HepG2 (cell line): ENCODE measurements at regions not wholly inside any gene's neighbourhood (a gene's known extent, or its start where the extent isn't known, plus 50 kb on each side); places are given as distances from the start of the nearest gene placed in this dataset.

Experiments
- CBX1 ChIP-seq: IDR thresholded peaks from one replicate; pipeline ENCODE4 v1.6.1; 2016; ENCODE audit warnings: antibody characterized with exemption, low read depth
- HOXA5 ChIP-seq: sonication (generic); formaldehyde crosslinking; IDR thresholded peaks from 2 replicates; pipeline ENCODE4 v1.4.0; 2020; ENCODE audit warnings: missing genetic modification reagents
- KLF13 ChIP-seq: sonication (generic); formaldehyde crosslinking; IDR thresholded peaks from 2 replicates; pipeline ENCODE4 v1.4.0; 2020; ENCODE audit warnings: mild to moderate bottlenecking, missing genetic modification reagents
- LRRFIP1 ChIP-seq: sonication (generic); formaldehyde crosslinking; conservative IDR thresholded peaks from 2 replicates; pipeline ENCODE4 v1.4.0; 2020; ENCODE audit warnings: missing genetic modification reagents
- MIXL1 ChIP-seq: IDR thresholded peaks from 2 replicates; pipeline ENCODE4 v1.6.1; 2016
- MXD1 ChIP-seq: sonication (generic); formaldehyde crosslinking; IDR thresholded peaks from 2 replicates; pipeline ENCODE4 v1.4.0; 2020; ENCODE audit warnings: mild to moderate bottlenecking, missing genetic modification reagents
- NFKB2 ChIP-seq: sonication (generic); formaldehyde crosslinking; IDR thresholded peaks from 2 replicates; pipeline ENCODE4 v1.4.0; 2020; ENCODE audit warnings: missing genetic modification reagents, borderline replicate concordance
- SAP130 ChIP-seq: IDR thresholded peaks from 2 replicates; pipeline ENCODE4 v1.6.1; 2016; ENCODE audit warnings: low read depth
- SMAD9 ChIP-seq: sonication (generic); formaldehyde crosslinking; IDR thresholded peaks from 2 replicates; pipeline ENCODE4 v1.5.1; 2020; ENCODE audit warnings: mild to moderate bottlenecking, missing genetic modification reagents
- SP140L ChIP-seq: sonication (generic); formaldehyde crosslinking; IDR thresholded peaks from 2 replicates; pipeline ENCODE4 v1.4.0; 2020; ENCODE audit warnings: missing genetic modification reagents, borderline replicate concordance
- TBP ChIP-seq: sonication (generic); formaldehyde crosslinking; IDR thresholded peaks from 2 replicates; pipeline ENCODE4 v1.5.0; 2020; ENCODE audit warnings: missing genetic modification reagents
- ZFP36L1 ChIP-seq: sonication (generic); formaldehyde crosslinking; IDR thresholded peaks from 2 replicates; pipeline ENCODE4 v1.8.0; 2022; ENCODE audit warnings: mild to moderate bottlenecking, missing genetic modification reagents, moderate library complexity
- ZIK1 ChIP-seq: sonication (generic); formaldehyde crosslinking; IDR thresholded peaks from 2 replicates; pipeline ENCODE4 v1.5.0; 2020; ENCODE audit warnings: mild to moderate bottlenecking, low read depth, missing genetic modification reagents, borderline replicate concordance
- ZNF607 ChIP-seq: sonication (generic); formaldehyde crosslinking; IDR thresholded peaks from 2 replicates; pipeline ENCODE4 v1.5.1; 2020; ENCODE audit warnings: missing genetic modification reagents, mild to moderate bottlenecking, borderline replicate concordance
- ZNF619 ChIP-seq: sonication (generic); formaldehyde crosslinking; IDR thresholded peaks from 2 replicates; pipeline ENCODE4 v1.4.0; 2020; ENCODE audit warnings: mild to moderate bottlenecking, missing genetic modification reagents
- ZSCAN5A ChIP-seq: sonication (generic); formaldehyde crosslinking; IDR thresholded peaks from 2 replicates; pipeline ENCODE4 v1.8.0; 2022; ENCODE audit warnings: mild to moderate bottlenecking, missing genetic modification reagents, borderline replicate concordance
- TF ChIP-seq, protein P1 (sequence below), 2 experiments: IDR thresholded peaks; 2 replicates each; pipeline ENCODE4 v1.6.1; 2011 to 2012; ENCODE audit warnings: low read length in 2 of 2, borderline replicate concordance in 1 of 2, low read depth in 1 of 2, mild to moderate bottlenecking in 1 of 2, moderate library complexity in 1 of 2
- TF ChIP-seq, protein P2 (sequence below): sonication (generic); formaldehyde crosslinking; IDR thresholded peaks from 2 replicates; pipeline ENCODE4 v1.5.0; 2020; ENCODE audit warnings: missing genetic modification reagents
- TF ChIP-seq, protein P3 (sequence below): sonication (generic); formaldehyde crosslinking; IDR thresholded peaks from 2 replicates; pipeline ENCODE4 v1.4.0; 2020; ENCODE audit warnings: mild to moderate bottlenecking, low read depth, missing genetic modification reagents
- TF ChIP-seq, protein P4 (sequence below): IDR thresholded peaks from 2 replicates; pipeline ENCODE4 v1.6.1; 2016

- TF ChIP-seq, protein P1, sequence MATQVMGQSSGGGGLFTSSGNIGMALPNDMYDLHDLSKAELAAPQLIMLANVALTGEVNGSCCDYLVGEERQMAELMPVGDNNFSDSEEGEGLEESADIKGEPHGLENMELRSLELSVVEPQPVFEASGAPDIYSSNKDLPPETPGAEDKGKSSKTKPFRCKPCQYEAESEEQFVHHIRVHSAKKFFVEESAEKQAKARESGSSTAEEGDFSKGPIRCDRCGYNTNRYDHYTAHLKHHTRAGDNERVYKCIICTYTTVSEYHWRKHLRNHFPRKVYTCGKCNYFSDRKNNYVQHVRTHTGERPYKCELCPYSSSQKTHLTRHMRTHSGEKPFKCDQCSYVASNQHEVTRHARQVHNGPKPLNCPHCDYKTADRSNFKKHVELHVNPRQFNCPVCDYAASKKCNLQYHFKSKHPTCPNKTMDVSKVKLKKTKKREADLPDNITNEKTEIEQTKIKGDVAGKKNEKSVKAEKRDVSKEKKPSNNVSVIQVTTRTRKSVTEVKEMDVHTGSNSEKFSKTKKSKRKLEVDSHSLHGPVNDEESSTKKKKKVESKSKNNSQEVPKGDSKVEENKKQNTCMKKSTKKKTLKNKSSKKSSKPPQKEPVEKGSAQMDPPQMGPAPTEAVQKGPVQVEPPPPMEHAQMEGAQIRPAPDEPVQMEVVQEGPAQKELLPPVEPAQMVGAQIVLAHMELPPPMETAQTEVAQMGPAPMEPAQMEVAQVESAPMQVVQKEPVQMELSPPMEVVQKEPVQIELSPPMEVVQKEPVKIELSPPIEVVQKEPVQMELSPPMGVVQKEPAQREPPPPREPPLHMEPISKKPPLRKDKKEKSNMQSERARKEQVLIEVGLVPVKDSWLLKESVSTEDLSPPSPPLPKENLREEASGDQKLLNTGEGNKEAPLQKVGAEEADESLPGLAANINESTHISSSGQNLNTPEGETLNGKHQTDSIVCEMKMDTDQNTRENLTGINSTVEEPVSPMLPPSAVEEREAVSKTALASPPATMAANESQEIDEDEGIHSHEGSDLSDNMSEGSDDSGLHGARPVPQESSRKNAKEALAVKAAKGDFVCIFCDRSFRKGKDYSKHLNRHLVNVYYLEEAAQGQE (IDR thresholded peaks at IDR 0.05; ENCODE audit: borderline replicate concordance in 1 of 2, low read depth in 1 of 2, low read length in 2 of 2) = no peak
- TF ChIP-seq ZSCAN5A (CRISPR knock-in tag) (no peak), MXD1 (no peak), HOXA5 (CRISPR knock-in tag) (no peak), NFKB2 (no peak), SMAD9 (CRISPR knock-in tag) (no peak), LRRFIP1 (CRISPR knock-in tag) (no peak), SAP130 (CRISPR knock-in tag) (peak; percentile 29; the same call in 1 of the 2 replicates), ZNF619 (CRISPR knock-in tag) (no peak), SP140L (no peak), CBX1 (no peak), ZIK1 (CRISPR knock-in tag) (no peak), ZFP36L1 (CRISPR knock-in tag) (no peak), MIXL1 (peak; percentile 64), KLF13 (no peak), ZNF607 (no peak), TBP (CRISPR knock-in tag) (no peak)
- TF ChIP-seq, protein P2, sequence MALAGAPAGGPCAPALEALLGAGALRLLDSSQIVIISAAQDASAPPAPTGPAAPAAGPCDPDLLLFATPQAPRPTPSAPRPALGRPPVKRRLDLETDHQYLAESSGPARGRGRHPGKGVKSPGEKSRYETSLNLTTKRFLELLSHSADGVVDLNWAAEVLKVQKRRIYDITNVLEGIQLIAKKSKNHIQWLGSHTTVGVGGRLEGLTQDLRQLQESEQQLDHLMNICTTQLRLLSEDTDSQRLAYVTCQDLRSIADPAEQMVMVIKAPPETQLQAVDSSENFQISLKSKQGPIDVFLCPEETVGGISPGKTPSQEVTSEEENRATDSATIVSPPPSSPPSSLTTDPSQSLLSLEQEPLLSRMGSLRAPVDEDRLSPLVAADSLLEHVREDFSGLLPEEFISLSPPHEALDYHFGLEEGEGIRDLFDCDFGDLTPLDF (CRISPR knock-in tag) = no peak
- TF ChIP-seq, protein P3, sequence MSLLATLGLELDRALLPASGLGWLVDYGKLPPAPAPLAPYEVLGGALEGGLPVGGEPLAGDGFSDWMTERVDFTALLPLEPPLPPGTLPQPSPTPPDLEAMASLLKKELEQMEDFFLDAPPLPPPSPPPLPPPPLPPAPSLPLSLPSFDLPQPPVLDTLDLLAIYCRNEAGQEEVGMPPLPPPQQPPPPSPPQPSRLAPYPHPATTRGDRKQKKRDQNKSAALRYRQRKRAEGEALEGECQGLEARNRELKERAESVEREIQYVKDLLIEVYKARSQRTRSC (CRISPR knock-in tag) = no peak
- TF ChIP-seq, protein P4, sequence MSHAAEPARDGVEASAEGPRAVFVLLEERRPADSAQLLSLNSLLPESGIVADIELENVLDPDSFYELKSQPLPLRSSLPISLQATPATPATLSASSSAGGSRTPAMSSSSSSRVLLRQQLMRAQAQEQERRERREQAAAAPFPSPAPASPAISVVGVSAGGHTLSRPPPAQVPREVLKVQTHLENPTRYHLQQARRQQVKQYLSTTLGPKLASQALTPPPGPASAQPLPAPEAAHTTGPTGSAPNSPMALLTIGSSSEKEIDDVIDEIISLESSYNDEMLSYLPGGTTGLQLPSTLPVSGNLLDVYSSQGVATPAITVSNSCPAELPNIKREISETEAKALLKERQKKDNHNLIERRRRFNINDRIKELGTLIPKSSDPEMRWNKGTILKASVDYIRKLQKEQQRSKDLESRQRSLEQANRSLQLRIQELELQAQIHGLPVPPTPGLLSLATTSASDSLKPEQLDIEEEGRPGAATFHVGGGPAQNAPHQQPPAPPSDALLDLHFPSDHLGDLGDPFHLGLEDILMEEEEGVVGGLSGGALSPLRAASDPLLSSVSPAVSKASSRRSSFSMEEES (CRISPR knock-in tag) = no peak
Observed at GRCh38 chr1:213564215-213564659, 423.5 kb upstream of the PROX1 start (continued).
